HEK293T (cell line): ENCODE measurements at regions not wholly inside any gene's neighbourhood (a gene's known extent, or its start where the extent isn't known, plus 50 kb on each side); places are given as distances from the start of the nearest gene placed in this dataset.

Experiments used
- BHLHE40 ChIP-seq: fragments of 450-650 bp; IDR thresholded peaks from 2 replicates; pipeline ENCODE4 v1.6.1; 2016; ENCODE audit warnings: mild to moderate bottlenecking, moderate library complexity, borderline replicate concordance
- FOXK2 ChIP-seq: fragments of 450-650 bp; IDR thresholded peaks from 2 replicates; pipeline ENCODE4 v1.6.1; 2016; ENCODE audit warnings: mild to moderate bottlenecking
- FOXM1 ChIP-seq: fragments of 450-650 bp; IDR thresholded peaks from 2 replicates; pipeline ENCODE4 v1.6.1; 2017; ENCODE audit warnings: mild to moderate bottlenecking, borderline replicate concordance
- SUZ12 ChIP-seq: fragments of 450-650 bp; IDR thresholded peaks from 2 replicates; pipeline ENCODE4 v1.6.1; 2016; ENCODE audit warnings: mild to moderate bottlenecking

- TF ChIP-seq BHLHE40 (no peak), FOXM1 (no peak), FOXK2 (no peak), SUZ12 (no peak)
Observed at GRCh38 chr14:54208751-54209150, 188.1 kb upstream of the CDKN3 start.
